ENCODE measurements at regions not wholly inside any gene's neighbourhood (a gene's known extent, or its start where the extent isn't known, plus 50 kb on each side); places are given as distances from the start of the nearest gene placed in this dataset.

GRCh38 chr16:5815570-5816237 lies 718.1 kb upstream of the EEF2KMT start:
- TF ChIP-seq, protein P1, sequence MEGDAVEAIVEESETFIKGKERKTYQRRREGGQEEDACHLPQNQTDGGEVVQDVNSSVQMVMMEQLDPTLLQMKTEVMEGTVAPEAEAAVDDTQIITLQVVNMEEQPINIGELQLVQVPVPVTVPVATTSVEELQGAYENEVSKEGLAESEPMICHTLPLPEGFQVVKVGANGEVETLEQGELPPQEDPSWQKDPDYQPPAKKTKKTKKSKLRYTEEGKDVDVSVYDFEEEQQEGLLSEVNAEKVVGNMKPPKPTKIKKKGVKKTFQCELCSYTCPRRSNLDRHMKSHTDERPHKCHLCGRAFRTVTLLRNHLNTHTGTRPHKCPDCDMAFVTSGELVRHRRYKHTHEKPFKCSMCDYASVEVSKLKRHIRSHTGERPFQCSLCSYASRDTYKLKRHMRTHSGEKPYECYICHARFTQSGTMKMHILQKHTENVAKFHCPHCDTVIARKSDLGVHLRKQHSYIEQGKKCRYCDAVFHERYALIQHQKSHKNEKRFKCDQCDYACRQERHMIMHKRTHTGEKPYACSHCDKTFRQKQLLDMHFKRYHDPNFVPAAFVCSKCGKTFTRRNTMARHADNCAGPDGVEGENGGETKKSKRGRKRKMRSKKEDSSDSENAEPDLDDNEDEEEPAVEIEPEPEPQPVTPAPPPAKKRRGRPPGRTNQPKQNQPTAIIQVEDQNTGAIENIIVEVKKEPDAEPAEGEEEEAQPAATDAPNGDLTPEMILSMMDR (IDR thresholded peaks at IDR 0.05; ENCODE audit: extremely low read depth in 1 of 2, insufficient read depth in 1 of 2, low read depth in 1 of 2, low read length in 2 of 2) = no peak
- TF ChIP-seq EZH2 (IDR thresholded peaks at IDR 0.05; ENCODE audit: borderline replicate concordance, low read depth, low read length, severe bottlenecking) (no peak), POLR2A (IDR thresholded peaks at IDR 0.05; ENCODE audit: low read depth, low read length) (no peak), POLR2AphosphoS5 (IDR thresholded peaks at IDR 0.05; ENCODE audit: insufficient read depth, low read depth, low read length) (no peak), JUN (IDR thresholded peaks at IDR 0.05; ENCODE audit: borderline replicate concordance, insufficient read depth, insufficient read length, low read depth) (no peak), MYC (IDR thresholded peaks at IDR 0.05; ENCODE audit: low read depth, low read length) (no peak)
- TF ChIP-seq, protein P2, sequence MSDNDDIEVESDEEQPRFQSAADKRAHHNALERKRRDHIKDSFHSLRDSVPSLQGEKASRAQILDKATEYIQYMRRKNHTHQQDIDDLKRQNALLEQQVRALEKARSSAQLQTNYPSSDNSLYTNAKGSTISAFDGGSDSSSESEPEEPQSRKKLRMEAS (IDR thresholded peaks at IDR 0.05; ENCODE audit: insufficient read depth, insufficient read length) = no peak
